ENCODE measurements at regions not wholly inside any gene's neighbourhood (a gene's known extent, or its start where the extent isn't known, plus 50 kb on each side); places are given as distances from the start of the nearest gene placed in this dataset.

- TF ChIP-seq CTCF (conservative IDR thresholded peaks at IDR 0.05; ENCODE audit: low read depth, low read length): no peak
Observed at GRCh38 chr21:41600556-41600955, 92.6 kb upstream of the TMPRSS2 start.

GRCh38 chr21:41600116-41600515 lies 92.2 kb upstream of the TMPRSS2 start:
- no peak for DNase-seq (ENCODE audit: low read depth)
- no peak for TF ChIP-seq CTCF (conservative IDR thresholded peaks at IDR 0.05; ENCODE audit: low read depth, low read length)
- H3K4me3 ChIP-seq (ENCODE audit: low read depth, low read length): no peak overlapping the region

More at GRCh38 chr21:41600556-41600955, 92.6 kb upstream of the TMPRSS2 start:
- DNase-seq (ENCODE audit: low read depth): no peak
- no peak overlapping the region for H3K4me3 ChIP-seq (ENCODE audit: low read depth, low read length)

GRCh38 chr21:41598561-41599431 lies 90.8 kb upstream of the TMPRSS2 start:
- DNase-seq (ENCODE audit: low read depth): no peak
- H3K4me3 ChIP-seq (ENCODE audit: low read depth, low read length): no peak overlapping the region
- TF ChIP-seq CTCF (conservative IDR thresholded peaks at IDR 0.05; ENCODE audit: low read depth, low read length): no peak

GRCh38 chr21:41597811-41598231 lies 89.9 kb upstream of the TMPRSS2 start:
- TF ChIP-seq CTCF (conservative IDR thresholded peaks at IDR 0.05; ENCODE audit: low read depth, low read length): no peak

GRCh38 chr21:41597227-41597626 lies 89.3 kb upstream of the TMPRSS2 start:
- no peak overlapping the region for H3K4me3 ChIP-seq (ENCODE audit: low read depth, low read length)
- no peak for DNase-seq (ENCODE audit: low read depth)
- TF ChIP-seq CTCF (conservative IDR thresholded peaks at IDR 0.05; ENCODE audit: low read depth, low read length): no peak

More at GRCh38 chr21:41597811-41598231, 89.9 kb upstream of the TMPRSS2 start:
- DNase-seq (ENCODE audit: low read depth): no peak
- H3K4me3 ChIP-seq (ENCODE audit: low read depth, low read length): no peak overlapping the region

- H3K4me3 ChIP-seq (ENCODE audit: low read depth, low read length): no peak overlapping the region
- no peak for TF ChIP-seq CTCF (conservative IDR thresholded peaks at IDR 0.05; ENCODE audit: low read depth, low read length)
- DNase-seq (ENCODE audit: low read depth): no peak
Observed at GRCh38 chr21:41596241-41596925, 88.4 kb upstream of the TMPRSS2 start.
